ENCODE measurements at regions not wholly inside any gene's neighbourhood (a gene's known extent, or its start where the extent isn't known, plus 50 kb on each side); places are given as distances from the start of the nearest gene placed in this dataset.

DNA sequence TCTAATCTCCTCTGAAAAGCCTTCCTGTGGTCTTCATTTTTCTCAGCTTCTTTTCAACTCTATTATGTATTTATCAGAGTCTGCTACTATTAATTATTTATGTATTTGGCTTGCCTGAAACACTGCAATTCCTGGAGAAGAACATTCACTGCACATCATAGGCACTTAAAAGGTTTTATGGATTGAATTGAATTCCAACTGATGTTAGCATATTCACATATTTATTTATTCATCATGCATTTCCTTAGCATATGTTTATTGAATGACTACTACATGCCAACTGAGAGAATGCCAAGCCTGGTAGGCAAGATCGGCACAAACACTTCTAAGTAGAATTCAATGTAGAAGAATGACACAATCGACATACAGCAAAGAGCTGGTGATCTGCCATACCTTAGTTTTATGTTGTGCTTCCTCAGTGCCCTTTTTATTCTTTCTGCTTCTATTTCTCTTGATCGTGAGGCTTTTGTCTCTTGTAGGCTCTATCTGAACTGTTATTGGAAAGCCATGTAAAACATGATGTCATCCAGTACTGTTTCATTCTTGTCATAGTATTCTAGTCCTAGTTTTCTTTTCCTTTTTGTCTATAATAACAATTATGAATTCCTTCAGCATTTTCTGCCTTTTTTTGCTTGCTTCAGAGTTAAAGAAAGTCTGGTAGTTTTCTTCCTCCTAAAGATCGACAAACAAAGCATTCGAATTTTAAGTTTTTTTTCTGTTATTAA is 454.2 kb downstream of the TLE4 start:
- TF ChIP-seq CTCF (conservative IDR thresholded peaks at IDR 0.05) (no peak), ZFX (IDR thresholded peaks at IDR 0.05) (no peak)

Data from C4-2B (cell line).